SK-N-MC (cell line): ENCODE measurements at regions not wholly inside any gene's neighbourhood (a gene's known extent, or its start where the extent isn't known, plus 50 kb on each side); places are given as distances from the start of the nearest gene placed in this dataset.

ENCODE experiments used
- DNase-seq: peaks from one replicate; pipeline ENCODE4 v3.0.0-alpha.2; 2011; ENCODE audit warnings: low read depth, low spot score
- H3K27ac ChIP-seq: fragments of 200-600 bp; sonication (generic); 2 replicates; pipeline ENCODE4 v1.5.1; 2016; ENCODE audit warnings: mixed run types
- H3K36me3 ChIP-seq: fragments of 200-600 bp; sonication (generic); 2 replicates; pipeline ENCODE4 v1.6.1; 2017; ENCODE audit warnings: antibody characterized with exemption, low read length, mixed read lengths; ENCODE audit not compliant: insufficient read depth
- H3K4me3 ChIP-seq: fragments of 200-600 bp; sonication (generic); 2 replicates; pipeline ENCODE4 v1.5.1; 2016
- H3K9ac ChIP-seq: fragments of 200-600 bp; sonication (generic); 2 replicates; pipeline ENCODE4 v1.8.0; 2017; ENCODE audit warnings: mixed run types, mixed read lengths; ENCODE audit not compliant: insufficient read length
- H3K9me3 ChIP-seq: fragments of 200-600 bp; sonication (generic); 2 replicates; pipeline ENCODE4 v1.6.1; 2017; ENCODE audit warnings: low read depth, mild to moderate bottlenecking, antibody characterized with exemption, low read length, moderate library complexity, mixed read lengths
- EZH2 ChIP-seq: fragments of 200-600 bp; sonication (generic); IDR thresholded peaks from one replicate; pipeline ENCODE4 v1.6.1; 2017; ENCODE audit warnings: antibody characterized with exemption
- FOXP2 ChIP-seq: optimal IDR thresholded peaks from 2 replicates; pipeline ENCODE3; 2011; ENCODE audit warnings: mild to moderate bottlenecking, moderate library complexity; ENCODE audit not compliant: insufficient read depth; ENCODE audit errors: extremely low read length, control extremely low read depth
- POLR2AphosphoS5 ChIP-seq: IDR thresholded peaks from 2 replicates; pipeline ENCODE4 v1.6.1; 2012; ENCODE audit warnings: mild to moderate bottlenecking, low read depth, low read length, borderline replicate concordance

GRCh38 chr15:66615846-66616245 is 50.0 kb upstream of the LCTL start:
- Histone ChIP-seq H3K9ac (no peak overlapping the region), H3K36me3 (no peaks in the 10 kb centered on the region), H3K4me3 (no peak overlapping the region), H3K9me3 (no peaks in the 10 kb centered on the region), H3K27ac (no peak overlapping the region)
- TF ChIP-seq POLR2AphosphoS5 (no peak), FOXP2 (no peak), EZH2 (no peak)
- no peak for DNase-seq

GRCh38 chr15:66617137-66618090 is 51.6 kb upstream of the LCTL start:
- Histone ChIP-seq H3K36me3 (no peaks in the 10 kb centered on the region), H3K9ac (peak overlapping the region; percentile 53), H3K27ac (no peak overlapping the region; the same call in 1 of the 2 replicates), H3K9me3 (no peaks in the 10 kb centered on the region), H3K4me3 (no peak overlapping the region)
- no peak for DNase-seq
- TF ChIP-seq EZH2 = no peak
- TF ChIP-seq FOXP2 = no peak
- TF ChIP-seq POLR2AphosphoS5 = no peak

GRCh38 chr15:66619152-66619903 is 53.5 kb upstream of the LCTL start:
- Histone ChIP-seq H3K9me3 (no peaks in the 10 kb centered on the region), H3K4me3 (no peak overlapping the region), H3K9ac (no peak overlapping the region), H3K27ac (0 out of 2 replicates have a peak overlapping the region, but pooled peaks have one; percentile 16), H3K36me3 (no peaks in the 10 kb centered on the region)
- no peak for DNase-seq
- no peak for TF ChIP-seq EZH2
- no peak for TF ChIP-seq FOXP2
- TF ChIP-seq POLR2AphosphoS5 = no peak

- TF ChIP-seq FOXP2 (no peak), EZH2 (no peak)
These were observed 54.5 kb upstream of the LCTL start for GRCh38 chr15:66620341-66620740.

GRCh38 chr15:66620744-66621344 is 55.0 kb upstream of the LCTL start:
- Histone ChIP-seq H3K27ac (peak overlapping the region; percentile 49), H3K9ac (no peak overlapping the region), H3K4me3 (no peak overlapping the region), H3K9me3 (no peaks in the 10 kb centered on the region), H3K36me3 (no peaks in the 10 kb centered on the region)
- DNase-seq = no peak
- TF ChIP-seq POLR2AphosphoS5 (no peak), EZH2 (no peak), FOXP2 (no peak)

More at GRCh38 chr15:66620341-66620740, 54.5 kb upstream of the LCTL start:
- DNase-seq = no peak
- Histone ChIP-seq H3K36me3 (no peaks in the 10 kb centered on the region), H3K4me3 (no peak overlapping the region), H3K27ac (peak overlapping the region; percentile 49), H3K9ac (no peak overlapping the region), H3K9me3 (no peaks in the 10 kb centered on the region)

- no peaks in the 10 kb centered on the region for H3K36me3 ChIP-seq
- TF ChIP-seq POLR2AphosphoS5 = no peak
- no peak overlapping the region for H3K4me3 ChIP-seq
- H3K27ac ChIP-seq = 0 out of 2 replicates have a peak overlapping the region, but pooled peaks have one; percentile 3
- peak overlapping the region; percentile 21 for H3K9ac ChIP-seq
- H3K9me3 ChIP-seq = no peaks in the 10 kb centered on the region
- DNase-seq = no peak
These were observed 56.0 kb upstream of the LCTL start for GRCh38 chr15:66621491-66622467.

- Histone ChIP-seq H3K36me3 (no peaks in the 10 kb centered on the region), H3K27ac (peak overlapping the region; percentile 81), H3K9me3 (no peaks in the 10 kb centered on the region), H3K9ac (no peak overlapping the region), H3K4me3 (no peak overlapping the region)
- DNase-seq = no peak
- TF ChIP-seq EZH2 = no peak
- no peak for TF ChIP-seq FOXP2
- TF ChIP-seq POLR2AphosphoS5 = no peak
These were observed 56.8 kb upstream of the LCTL start for GRCh38 chr15:66622591-66623022.
